Ramos (cell line): ENCODE measurements at regions not wholly inside any gene's neighbourhood (a gene's known extent, or its start where the extent isn't known, plus 50 kb on each side); places are given as distances from the start of the nearest gene placed in this dataset.
"Not testable (repeated sequence)": the region's sequence is repeated elsewhere in the genome, so short reads cannot be mapped to it uniquely, and the experiment has no call there.

ENCODE experiments used
- in situ Hi-C: fragments of 300-500 bp; cut with MboI; formaldehyde crosslinking; loops from one replicate; pipeline ENCODE4 v1.14.3; 2022; ENCODE audit warnings: low sequenced_read_pairs; ENCODE audit not compliant: unreplicated experiment

DNA sequence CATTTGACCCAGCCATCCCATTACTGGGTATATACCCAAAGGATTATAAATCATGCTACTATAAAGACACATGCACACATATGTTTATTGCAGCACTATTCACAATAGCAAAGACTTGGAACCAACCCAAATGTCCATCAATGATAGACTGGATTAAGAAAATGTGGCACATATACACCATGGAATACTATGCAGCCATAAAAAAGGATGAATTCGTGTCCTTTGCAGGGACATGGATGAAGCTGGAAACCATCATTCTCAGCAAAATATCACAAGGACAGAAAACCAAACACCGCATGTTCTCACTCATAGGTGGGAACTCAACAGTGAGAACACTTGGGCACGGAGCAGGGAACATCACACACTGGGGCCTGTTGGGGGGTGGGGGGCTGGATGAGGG lies 290.0 kb upstream of the HNRNPA3 start:
- in situ Hi-C loops: not testable (repeated sequence)

DNA sequence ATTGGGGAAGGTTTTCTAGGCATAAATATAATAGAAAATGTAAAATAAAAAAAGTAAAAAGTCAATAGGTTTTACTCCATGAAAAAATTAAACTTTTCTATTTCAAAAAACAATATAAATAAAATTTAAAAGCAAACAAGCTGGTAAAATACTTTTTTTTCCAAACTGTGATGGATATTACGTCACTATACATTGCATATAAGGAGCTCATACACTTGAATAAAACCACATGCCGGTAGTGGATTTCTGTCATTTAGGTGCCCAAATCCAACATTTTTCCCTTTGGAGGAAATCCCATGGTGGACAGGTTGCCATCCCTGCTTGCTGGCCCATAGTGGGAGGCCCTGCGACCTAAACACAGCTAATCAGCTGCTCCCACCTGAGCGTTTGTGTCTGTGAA lies 289.4 kb upstream of the HNRNPA3 start:
- in situ Hi-C loops: no loop called here

DNA sequence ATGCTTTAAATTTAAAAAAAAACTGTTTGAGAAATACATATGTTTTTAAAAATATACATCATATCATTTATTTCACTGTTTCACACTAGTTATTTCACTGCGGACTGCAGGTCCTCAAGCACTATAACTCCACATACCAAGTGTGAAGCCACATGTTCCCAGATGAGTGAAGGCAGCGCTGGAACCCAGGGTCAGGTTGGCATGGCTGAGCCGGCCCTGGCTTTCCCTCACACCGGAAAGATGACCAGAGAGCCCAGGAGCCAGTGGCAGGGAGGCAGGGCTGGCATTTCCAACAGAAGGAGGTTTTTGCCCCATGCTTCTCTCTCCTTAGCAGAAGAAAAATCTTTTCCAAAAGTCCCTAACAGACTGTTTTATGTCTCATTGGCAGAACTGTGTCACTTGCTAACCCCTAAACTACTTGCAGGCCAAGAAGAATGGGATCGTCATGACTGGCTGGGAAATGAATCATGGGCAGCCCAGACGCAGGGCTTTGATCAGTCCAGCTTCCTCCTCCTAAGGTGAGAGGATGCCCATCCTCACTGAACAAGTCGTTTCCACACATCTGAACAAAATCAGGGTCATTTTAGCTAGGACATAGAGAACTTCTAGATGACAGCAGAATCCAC lies 287.6 kb upstream of the HNRNPA3 start:
- in situ Hi-C loops: no loop called here

DNA sequence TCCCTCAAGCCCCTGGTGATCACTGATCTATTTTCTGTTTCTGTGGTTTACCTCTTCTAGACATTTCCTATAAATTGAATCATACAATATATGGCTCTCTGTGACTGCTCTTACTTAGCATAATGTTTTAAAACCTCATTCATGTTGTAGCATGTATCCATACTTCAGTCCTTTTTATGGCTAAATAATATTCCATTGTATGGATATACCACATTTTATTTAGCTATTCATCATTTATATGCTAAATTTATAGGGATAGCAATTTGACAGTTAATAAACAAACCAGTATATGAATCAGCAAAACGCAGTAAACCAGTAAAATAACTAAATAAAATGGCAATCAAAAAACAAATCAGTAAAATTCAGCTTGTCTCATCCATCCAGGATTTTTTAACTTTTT lies 286.1 kb upstream of the HNRNPA3 start:
- in situ Hi-C loops: no loop called here

DNA sequence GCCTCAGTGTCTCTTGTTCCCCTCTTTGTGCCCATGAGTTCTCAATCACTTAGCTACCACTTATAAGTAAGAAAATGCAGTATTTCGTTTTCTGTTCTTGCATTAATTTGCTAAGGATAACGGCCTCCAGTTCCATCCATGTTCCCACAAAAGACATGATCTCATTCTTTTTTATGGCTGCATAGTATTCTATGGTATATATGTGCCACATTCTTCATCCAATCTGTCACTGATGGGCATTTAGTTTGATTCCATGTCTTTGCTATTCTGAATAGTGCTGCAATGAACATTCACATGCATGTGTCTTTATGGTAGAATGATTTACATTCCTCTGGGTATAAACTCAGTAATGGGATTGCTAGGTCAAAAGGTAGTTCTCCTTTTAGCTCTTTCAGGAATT lies 283.2 kb upstream of the HNRNPA3 start:
- in situ Hi-C loops: not testable (repeated sequence)

DNA sequence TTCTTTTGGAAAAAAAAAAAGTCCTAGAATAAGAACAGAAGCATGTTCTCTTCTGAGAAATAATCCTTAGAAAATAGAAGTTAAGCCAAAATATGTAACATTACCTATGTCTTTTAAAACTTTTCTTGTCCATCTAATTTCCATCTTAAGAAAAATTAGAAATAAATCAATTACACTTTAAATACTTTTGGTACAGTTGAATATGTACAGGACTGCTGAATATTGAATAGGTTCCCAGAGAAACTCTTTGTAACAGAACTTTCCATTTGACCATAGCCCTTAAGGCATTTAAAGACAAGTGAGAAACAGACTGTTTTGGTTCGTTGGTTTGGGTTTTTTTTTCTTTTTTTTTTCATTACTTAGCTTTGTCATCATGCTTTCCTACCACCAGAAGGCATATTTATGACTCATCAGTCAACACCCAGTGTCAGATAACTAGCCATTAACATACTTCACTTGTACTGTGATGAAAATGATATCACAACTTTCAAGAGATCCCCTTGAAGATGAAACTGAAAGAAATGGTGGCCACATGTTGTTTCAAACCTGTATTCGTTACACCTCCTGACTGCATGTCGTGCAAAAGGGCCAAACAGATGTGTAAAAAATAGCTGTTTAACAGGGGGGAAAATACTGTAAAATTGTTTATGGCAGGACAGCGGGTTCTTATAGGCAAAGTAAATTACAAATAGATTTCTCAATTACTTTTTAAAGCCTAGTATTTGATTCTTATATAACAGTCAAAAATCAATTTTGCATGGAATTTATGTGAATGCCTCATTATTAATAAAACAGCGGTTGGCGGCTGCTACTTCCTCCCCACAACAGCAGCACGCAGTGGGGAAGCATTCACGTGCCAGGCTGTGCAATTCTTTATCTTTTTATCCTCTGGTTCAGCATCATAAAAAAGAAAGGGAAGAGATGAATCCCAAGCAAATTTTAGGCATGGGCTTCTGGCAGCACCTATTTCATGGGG lies 280.7 kb upstream of the HNRNPA3 start:
- in situ Hi-C loops: no loop called here

DNA sequence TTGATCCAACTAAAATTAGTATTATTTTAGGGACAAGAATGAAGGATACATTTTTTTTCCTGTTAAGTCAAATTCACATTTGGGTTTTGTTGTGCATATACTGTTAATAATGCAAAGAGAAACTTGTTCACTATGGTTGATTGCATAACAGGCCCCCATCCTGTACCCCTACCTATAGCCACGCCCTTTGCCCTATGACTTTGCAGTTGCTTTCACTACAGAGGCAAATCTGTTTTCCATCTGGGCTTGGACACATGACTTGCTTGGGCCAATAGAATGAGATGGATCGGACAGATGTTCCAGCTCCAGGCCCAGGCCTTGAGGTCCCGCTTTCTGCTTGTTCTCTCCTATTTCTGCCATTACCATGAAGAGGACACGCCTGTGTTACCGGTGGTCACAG lies 278.5 kb upstream of the HNRNPA3 start:
- in situ Hi-C loops: no loop called here

DNA sequence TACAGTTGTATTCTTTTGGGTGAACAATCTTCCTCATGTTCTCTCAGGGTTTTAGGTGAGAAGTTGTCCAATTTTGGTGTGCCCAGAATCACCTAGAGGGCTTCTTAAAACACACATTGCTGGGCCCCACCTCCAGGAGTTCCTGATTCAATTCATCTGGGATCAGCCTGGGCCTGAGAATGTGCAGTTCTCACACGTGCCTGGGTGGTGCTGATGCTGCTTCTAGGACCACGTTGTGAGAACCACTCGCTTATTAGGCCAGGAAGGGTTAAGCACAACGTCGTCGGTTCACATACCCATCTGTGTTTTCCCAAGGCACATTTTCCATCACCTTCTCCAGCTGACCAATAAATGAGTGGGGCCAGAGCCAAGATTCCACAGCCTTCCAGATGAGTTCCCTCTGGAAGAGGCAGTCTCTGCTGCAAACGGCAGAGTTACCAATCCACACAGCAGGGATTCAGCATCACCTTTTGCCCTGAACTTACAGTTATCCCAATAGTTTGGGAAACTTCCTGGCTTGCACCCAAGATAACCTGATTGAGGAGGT lies 277.7 kb upstream of the HNRNPA3 start:
- in situ Hi-C loops: no loop called here

DNA sequence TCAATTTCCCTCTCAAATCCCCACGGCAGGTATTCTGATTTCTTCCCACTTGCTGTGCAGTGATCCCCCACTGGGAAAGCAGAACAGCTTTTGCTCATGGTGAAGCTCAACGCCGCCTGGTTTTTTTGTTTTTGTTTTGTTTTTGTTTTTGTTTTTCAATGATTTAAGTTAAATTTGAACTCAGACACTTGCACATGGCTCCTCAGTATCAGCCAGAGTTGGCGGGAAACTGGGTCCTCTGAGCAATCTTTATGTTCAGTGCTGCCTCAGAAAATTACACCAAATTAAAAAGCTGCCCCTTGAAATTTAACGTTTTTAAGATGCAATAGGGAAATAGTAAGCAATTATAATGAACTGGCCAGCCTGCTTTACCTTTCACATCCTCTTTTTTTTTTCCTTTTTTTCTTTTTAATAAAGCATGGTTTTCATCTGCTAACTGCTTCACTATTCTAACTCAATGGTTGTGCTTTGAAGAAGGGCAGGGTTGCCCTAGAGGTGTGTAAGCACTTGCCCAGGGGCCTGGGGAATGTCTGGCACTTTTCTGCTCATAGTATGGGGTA lies 277.0 kb upstream of the HNRNPA3 start:
- in situ Hi-C loops: no loop called here

DNA sequence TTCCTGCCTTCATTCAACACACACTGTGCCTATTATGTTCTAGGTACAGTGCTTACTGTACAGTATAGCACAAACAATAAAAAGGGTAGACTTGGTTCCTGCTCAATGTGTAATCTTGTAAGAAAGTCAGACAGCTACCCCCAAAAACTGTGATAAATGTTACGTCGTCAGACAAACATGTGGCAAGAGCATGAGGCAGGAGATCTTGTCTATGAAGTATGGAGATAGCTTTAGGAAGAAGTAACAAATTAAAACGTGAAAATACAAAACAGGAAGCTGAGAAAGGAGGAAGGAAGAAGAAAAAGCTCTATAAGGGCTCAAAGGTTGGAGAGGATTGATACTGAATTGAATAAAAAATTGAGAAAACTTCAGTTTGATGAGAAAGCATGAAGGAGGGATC lies 276.2 kb upstream of the HNRNPA3 start:
- in situ Hi-C loops: no loop called here

DNA sequence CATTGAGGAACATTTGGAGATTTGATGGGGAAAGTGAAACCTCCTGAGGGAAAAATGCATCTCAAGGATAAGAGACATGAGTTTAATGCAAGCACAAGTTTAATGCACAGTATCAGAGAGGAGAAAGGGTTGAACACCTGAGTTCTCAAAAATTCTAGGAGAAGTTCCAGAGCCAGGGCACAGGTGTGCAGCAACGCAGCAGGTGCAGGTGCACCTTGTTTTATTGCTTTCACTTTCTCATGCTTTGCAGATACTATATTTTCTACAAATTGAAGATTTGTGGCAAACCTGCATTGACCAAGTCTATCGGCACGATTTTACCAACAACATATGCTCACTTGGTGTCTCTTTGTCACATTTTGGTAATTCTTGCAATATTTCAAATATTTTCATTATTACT lies 267.6 kb upstream of the HNRNPA3 start:
- in situ Hi-C loops: no loop called here

DNA sequence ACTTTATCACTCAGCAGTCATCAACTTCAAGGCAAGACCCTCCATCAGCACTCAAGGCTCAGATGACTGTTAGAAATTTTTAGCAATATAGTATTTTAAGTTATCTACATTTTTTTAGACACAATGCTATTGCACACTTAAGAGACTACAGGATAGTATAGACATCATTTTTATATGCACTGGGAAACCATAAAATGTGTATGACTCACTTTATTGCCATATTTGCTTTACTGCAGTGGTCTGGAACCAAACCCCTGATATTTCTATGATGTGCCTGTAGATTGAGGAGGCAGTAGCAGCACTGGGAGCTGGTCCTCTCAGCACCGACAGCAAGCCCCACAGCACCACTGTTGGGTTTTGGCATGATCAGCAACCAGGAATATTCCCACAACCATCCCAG lies 264.8 kb upstream of the HNRNPA3 start:
- in situ Hi-C loops: no loop called here

DNA sequence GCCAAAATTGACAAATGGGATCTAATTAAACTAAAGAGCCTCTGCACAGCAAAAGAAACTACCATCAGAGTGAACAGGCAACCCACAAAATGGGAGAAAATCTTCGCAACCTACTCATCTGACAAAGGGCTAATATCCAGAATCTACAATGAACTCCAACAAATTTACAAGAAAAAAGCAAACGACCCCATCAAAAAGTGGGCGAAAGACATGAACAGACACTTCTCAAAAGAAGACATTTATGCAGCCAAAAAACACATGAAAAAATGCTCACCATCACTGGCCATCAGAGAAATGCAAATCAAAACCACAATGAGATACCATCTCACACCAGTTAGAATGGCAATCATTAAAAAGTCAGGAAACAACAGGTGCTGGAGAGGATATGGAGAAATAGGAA lies 261.4 kb upstream of the HNRNPA3 start:
- in situ Hi-C loops: not testable (repeated sequence)

DNA sequence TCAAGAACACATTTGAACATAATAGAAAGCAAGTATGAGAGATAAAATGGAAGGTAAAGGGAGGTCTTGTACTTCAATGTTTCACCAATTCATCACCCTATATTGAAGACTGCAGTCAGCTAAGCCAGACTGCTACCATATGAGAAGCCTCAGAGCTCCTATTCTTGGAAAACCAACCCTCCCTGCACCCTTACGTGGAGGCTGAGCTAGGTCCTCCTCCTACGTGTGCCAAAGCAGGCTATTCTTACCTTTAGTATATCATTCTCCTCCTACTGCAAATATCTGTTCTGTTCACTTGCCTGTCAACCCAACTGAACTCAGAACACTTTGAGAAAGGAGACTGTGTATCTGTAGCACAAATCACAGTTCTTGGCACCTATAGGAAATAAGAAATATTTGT lies 255.8 kb upstream of the HNRNPA3 start:
- in situ Hi-C loops: no loop called here

DNA sequence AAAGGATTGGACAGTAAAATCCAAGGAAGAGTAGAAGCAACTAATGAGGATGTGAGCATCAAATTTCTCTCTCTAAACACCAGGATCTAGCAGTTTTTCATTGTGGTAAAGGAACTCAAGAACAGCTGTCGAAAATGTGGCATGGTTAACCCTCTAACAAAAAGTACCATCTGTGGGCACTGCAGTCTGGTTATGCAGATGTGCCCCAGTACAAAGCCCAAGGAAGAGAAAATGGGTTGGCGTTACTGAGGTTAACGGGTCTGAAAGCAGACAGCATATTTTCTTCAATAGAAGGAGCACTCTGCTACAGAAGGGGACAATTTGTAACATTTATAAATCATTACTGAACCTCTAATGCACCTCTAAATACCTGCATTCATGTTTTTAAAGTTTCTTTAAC lies 253.0 kb upstream of the HNRNPA3 start:
- in situ Hi-C loops: no loop called here

DNA sequence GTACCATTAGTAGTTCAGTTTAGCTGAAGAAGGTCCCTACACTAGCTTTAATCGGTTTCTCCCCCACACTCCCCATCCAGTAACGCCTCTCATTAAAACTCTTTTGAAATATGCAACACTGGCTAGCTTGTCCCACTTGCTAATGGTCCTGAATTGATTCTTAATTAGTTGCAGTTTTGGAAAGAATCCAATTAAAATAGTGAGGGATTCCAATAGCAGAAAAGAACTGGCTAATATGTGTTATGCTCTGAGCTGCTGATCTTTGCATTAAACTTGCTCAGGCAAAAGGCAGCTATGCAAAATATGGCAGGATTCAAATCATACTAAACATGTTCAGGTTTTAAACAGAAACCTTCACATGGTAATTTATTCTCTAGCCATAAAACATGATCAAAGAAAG lies 252.5 kb upstream of the HNRNPA3 start:
- in situ Hi-C loops: no loop called here

DNA sequence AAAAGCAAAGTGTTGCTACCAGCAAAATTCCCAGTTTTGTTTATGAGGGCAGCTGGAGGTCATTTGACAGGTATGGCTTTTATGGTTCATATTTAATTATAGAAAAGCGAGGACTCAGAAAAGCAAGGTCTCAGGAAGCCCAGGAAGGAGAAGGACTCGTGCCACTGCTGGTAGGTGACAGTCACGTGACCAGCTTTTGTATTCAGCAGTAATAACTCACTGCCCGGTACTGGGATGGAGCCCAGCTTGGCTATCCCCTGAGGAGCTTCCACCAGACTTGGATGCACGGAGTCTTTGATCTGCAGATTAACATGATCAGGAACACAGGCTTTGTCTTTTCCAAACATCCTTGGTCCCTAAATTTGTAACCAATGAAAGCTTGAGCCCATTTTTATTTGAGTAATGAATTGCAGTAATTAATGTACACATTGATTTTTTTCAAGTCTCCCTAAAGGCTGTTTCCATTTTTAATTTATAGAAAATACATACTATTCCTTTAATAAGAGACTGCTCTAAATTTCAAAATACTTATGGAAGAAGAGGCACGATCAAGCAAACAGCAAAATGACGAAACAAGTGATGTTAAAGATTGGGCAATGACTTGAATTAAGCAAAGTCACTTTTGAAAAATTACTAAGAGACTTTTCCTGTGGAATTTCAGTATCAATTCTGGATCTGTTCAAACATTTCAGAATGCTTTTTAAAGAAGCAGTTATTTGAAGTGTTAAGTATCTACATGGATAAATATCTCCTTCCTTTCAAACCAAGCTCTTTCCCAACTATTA lies 251.7 kb upstream of the HNRNPA3 start:
- in situ Hi-C loops: no loop called here

DNA sequence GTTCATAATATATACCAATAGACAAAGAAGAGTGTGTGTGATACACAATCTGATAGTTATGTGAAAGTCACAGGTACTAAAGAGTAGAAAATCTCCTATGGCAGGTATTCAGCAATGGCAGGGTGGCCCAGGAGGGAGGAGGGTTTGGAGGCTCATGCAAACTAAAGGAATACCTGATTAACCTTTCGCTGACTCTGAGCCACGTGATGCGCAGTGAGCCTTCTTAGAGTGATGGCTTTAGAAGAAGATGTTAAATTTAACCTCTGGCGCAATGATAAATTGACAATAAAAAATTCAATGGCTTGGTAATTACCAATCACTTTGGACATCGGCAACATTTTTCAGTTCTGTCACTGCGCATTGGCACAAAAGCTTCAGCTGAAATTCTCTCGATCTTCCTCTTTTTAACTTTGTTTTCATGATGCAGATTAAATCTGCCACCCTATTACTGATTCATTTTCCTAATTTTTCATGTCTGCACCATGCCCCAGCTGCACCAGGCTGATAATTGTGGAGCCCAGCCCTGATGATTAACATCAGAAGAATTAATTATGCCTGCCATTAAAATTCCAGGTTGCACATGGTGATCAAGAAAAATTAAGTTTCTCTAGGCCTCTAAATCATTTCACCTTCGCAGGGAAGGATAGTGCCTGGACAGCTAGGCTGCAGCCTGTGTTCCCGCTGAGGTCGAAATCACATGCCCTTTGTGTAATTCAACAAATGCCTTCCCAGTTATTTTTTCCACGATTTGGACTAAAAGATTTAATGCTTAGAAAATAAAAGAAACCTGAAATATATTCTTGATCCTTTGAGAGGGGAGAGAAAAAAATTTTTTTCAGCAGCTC lies 250.6 kb upstream of the HNRNPA3 start:
- in situ Hi-C loops: no loop called here

DNA sequence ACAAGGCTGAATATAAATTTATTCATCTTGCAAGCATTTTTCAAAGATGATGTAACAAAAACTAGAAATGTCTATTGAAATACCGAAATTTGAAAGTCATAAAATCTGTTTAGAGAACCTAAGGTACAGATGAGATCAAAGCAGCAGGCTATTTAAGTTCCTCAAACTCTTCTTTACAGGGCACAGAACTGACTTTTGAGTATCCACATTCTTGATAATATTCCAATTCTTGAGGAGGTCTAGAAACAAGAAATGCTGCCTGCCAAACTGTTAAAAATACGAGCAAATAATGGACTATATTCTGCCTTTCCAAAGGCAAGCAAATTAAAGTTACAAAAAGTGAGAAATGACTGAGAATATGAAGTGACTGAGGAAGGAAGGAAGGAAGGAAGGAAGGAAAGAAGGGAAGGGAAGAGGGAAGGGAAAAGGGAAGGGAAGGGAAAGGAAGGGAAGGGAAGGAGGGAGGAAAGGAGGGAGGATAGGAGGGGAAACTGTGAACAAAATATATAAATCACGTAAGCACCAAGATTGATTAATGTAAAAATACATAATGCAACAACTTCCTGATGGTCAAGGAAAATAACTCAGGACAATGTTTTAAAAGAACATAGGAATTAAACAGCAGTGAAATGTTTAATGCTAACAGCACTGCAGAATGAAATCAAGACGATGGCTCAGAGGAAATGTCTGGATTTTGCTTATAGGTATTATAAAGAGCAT lies 248.9 kb upstream of the HNRNPA3 start:
- in situ Hi-C loops: no loop called here
